NCI-H345 (cell line): ENCODE measurements at regions not wholly inside any gene's neighbourhood (a gene's known extent, or its start where the extent isn't known, plus 50 kb on each side); places are given as distances from the start of the nearest gene placed in this dataset.

Experiments
- DNase-seq: peaks from one replicate; lab custom pipeline; 2025; lab: John Stamatoyannopoulos, UW

- DNase-seq: no peak
Measured at GRCh38 chr6:39992861-39993622, 58.8 kb upstream of the MOCS1 start.
